Neural progenitor cell (in vitro differentiated cells): ENCODE measurements at regions not wholly inside any gene's neighbourhood (a gene's known extent, or its start where the extent isn't known, plus 50 kb on each side); places are given as distances from the start of the nearest gene placed in this dataset.

Experiments
- DNase-seq: peaks from one replicate; pipeline ENCODE4 v3.0.0-alpha.2; 2016; ENCODE audit warnings: low spot score
- H2AFZ ChIP-seq: fragments of 200-600 bp; sonication (generic); replicated peaks from 2 replicates; pipeline ENCODE4 v1.6.1; 2016; ENCODE audit warnings: antibody characterized with exemption
- H3F3A ChIP-seq: fragments of 200-600 bp; sonication (generic); 2 replicates; pipeline ENCODE4 v1.6.1; 2016; ENCODE audit warnings: antibody characterized with exemption, low read depth
- H3K27ac ChIP-seq: fragments of 200-600 bp; sonication (generic); 2 replicates; pipeline ENCODE4 v1.5.1; 2016; ENCODE audit warnings: mild to moderate bottlenecking
- H3K27me3 ChIP-seq: fragments of 200-600 bp; sonication (generic); 2 replicates; pipeline ENCODE4 v1.6.1; 2016; ENCODE audit warnings: mild to moderate bottlenecking, moderate library complexity
- H3K36me3 ChIP-seq: fragments of 200-600 bp; sonication (generic); 2 replicates; pipeline ENCODE4 v1.5.1; 2016
- H3K4me1 ChIP-seq: fragments of 200-600 bp; sonication (generic); 2 replicates; pipeline ENCODE4 v1.6.1; 2016; ENCODE audit warnings: mixed run types
- H3K4me2 ChIP-seq: fragments of 200-600 bp; sonication (generic); 2 replicates; pipeline ENCODE4 v1.6.1; 2016
- H3K4me3 ChIP-seq: fragments of 200-600 bp; sonication (generic); 2 replicates; pipeline ENCODE4 v1.5.1; 2016
- H3K79me2 ChIP-seq: fragments of 200-600 bp; sonication (generic); 2 replicates; pipeline ENCODE4 v1.6.1; 2016; ENCODE audit warnings: low read depth
- H3K9ac ChIP-seq: fragments of 200-600 bp; sonication (generic); 2 replicates; pipeline ENCODE4 v1.6.1; 2016
- H3K9me3 ChIP-seq: fragments of 200-600 bp; sonication (generic); 2 replicates; pipeline ENCODE4 v1.5.1; 2016; ENCODE audit warnings: low read depth
- H4K20me1 ChIP-seq: fragments of 200-600 bp; sonication (generic); 2 replicates; pipeline ENCODE4 v1.6.1; 2016; ENCODE audit warnings: low read depth
- H3K27ac Mint-ChIP-seq: 3 replicates; pipeline ENCODE4 v1.8.0; 2021; ENCODE audit warnings: mixed read lengths
- H3K27me3 Mint-ChIP-seq: 2 replicates; pipeline ENCODE4 v1.8.0; 2022; ENCODE audit warnings: low read depth, mild to moderate bottlenecking, inconsistent platforms, moderate library complexity, mixed read lengths; ENCODE audit not compliant: insufficient read depth
- H3K36me3 Mint-ChIP-seq: 3 replicates; pipeline ENCODE4 v1.8.0; 2021; ENCODE audit warnings: mixed read lengths
- H3K4me1 Mint-ChIP-seq: 3 replicates; pipeline ENCODE4 v1.8.0; 2021; ENCODE audit warnings: mixed read lengths
- H3K4me3 Mint-ChIP-seq: 3 replicates; pipeline ENCODE4 v1.8.0; 2021; ENCODE audit warnings: mild to moderate bottlenecking, moderate library complexity, mixed read lengths
- H3K9me3 Mint-ChIP-seq: 3 replicates; pipeline ENCODE4 v1.8.0; 2020; ENCODE audit warnings: mixed read lengths
- CTCF ChIP-seq: fragments of 200-600 bp; sonication (generic); IDR thresholded peaks from 2 replicates; pipeline ENCODE4 v1.5.1; 2017; ENCODE audit warnings: antibody characterized with exemption, mild to moderate bottlenecking
- EZH2 ChIP-seq: fragments of 200-600 bp; sonication (generic); IDR thresholded peaks from 2 replicates; pipeline ENCODE4 v1.6.1; 2017; ENCODE audit warnings: antibody characterized with exemption, mild to moderate bottlenecking, moderate library complexity
- EZH2phosphoT487 ChIP-seq: fragments of 200-600 bp; sonication (generic); IDR thresholded peaks from 2 replicates; pipeline ENCODE4 v1.6.1; 2017; ENCODE audit warnings: antibody characterized with exemption

- Mint-ChIP-seq H3K27me3 (peaks cover 3% of the 10 kb centered on the region), H3K36me3 (no peaks in the 10 kb centered on the region), H3K4me1 (peaks cover 42% of the 10 kb centered on the region), H3K4me3 (no peak overlapping the region), H3K9me3 (no peaks in the 10 kb centered on the region), H3K27ac (no peak overlapping the region)
- Histone ChIP-seq H3K9me3 (no peaks in the 10 kb centered on the region), H3K79me2 (no peaks in the 10 kb centered on the region), H3K4me3 (no peak overlapping the region), H3F3A (peaks cover 8% of the 10 kb centered on the region), H3K27me3 (no peaks in the 10 kb centered on the region), H2AFZ (no peak overlapping the region), H3K36me3 (no peaks in the 10 kb centered on the region), H3K4me2 (no peak overlapping the region), H3K4me1 (peaks cover 25% of the 10 kb centered on the region), H4K20me1 (no peaks in the 10 kb centered on the region), H3K9ac (no peak overlapping the region), H3K27ac (no peak overlapping the region)
- no peak for TF ChIP-seq CTCF
- TF ChIP-seq EZH2: no peak
- no peak for TF ChIP-seq EZH2phosphoT487
- DNase-seq: no peak
These were observed 79.3 kb downstream of the SDC1 start for GRCh38 chr2:20145497-20146193.

DNA sequence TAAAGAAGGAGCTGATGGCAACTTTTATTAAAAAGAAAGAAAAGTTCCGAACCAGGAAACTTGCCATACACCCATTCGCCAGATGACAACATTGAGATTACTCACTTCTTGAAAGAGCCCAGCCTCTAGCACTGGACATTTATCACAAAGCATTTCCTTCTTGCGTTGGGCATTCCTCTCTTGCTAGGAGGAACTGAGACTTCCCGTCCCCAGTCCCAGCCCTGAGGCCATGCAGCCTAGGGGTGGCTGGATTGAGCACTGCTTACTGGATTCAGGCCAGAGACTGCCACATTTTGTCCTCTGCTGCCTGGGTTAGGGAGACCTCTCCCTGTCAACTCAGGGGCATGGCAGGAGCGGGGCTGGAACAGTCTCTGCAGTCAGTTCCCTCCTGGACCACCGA, 80.1 kb downstream of the SDC1 start:
- no peak overlapping the region for H3K27ac Mint-ChIP-seq
- H3F3A ChIP-seq: peaks cover 4% of the 10 kb centered on the region
- peaks cover 25% of the 10 kb centered on the region for H3K4me1 ChIP-seq
- H3K4me3 ChIP-seq: no peak overlapping the region
- H3K36me3 ChIP-seq: no peaks in the 10 kb centered on the region
- H3K27me3 Mint-ChIP-seq: peaks cover 2% of the 10 kb centered on the region
- H3K79me2 ChIP-seq: no peaks in the 10 kb centered on the region
- no peak overlapping the region for H3K9ac ChIP-seq
- TF ChIP-seq CTCF: no peak
- no peak for TF ChIP-seq EZH2phosphoT487
- TF ChIP-seq EZH2: no peak
- H4K20me1 ChIP-seq: no peaks in the 10 kb centered on the region
- no peaks in the 10 kb centered on the region for H3K36me3 Mint-ChIP-seq
- no peak for DNase-seq
- no peak overlapping the region for H2AFZ ChIP-seq
- H3K9me3 ChIP-seq: no peaks in the 10 kb centered on the region
- H3K27ac ChIP-seq: no peak overlapping the region
- H3K4me2 ChIP-seq: no peak overlapping the region
- H3K9me3 Mint-ChIP-seq: no peaks in the 10 kb centered on the region
- H3K4me3 Mint-ChIP-seq: no peak overlapping the region
- no peaks in the 10 kb centered on the region for H3K27me3 ChIP-seq
- H3K4me1 Mint-ChIP-seq: peaks cover 40% of the 10 kb centered on the region

DNA sequence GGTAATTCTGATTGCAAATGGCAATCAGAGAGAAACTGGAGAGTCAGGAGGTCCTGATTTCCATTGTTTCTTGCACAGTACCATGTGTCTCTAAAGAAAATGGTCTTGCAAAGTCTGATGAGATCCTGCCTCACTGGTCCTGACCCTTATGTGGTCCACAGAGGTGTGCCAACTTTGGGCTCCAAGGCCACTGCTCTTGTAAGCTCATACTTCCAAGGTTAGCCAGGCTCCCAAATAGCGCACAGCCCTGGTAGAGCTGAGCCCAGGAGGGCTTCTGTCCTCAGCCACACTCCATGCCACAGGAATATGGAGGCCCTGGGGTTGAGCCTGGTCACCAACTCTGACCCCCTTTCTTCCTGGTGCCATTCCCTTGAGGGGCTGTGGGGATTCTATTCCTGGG, 80.7 kb downstream of the SDC1 start:
- Histone ChIP-seq H3K9ac (no peak overlapping the region), H2AFZ (no peak overlapping the region), H3K4me2 (no peak overlapping the region), H3K27ac (no peak overlapping the region), H3F3A (no peaks in the 10 kb centered on the region), H4K20me1 (no peaks in the 10 kb centered on the region), H3K9me3 (no peaks in the 10 kb centered on the region), H3K4me3 (no peak overlapping the region), H3K79me2 (no peaks in the 10 kb centered on the region), H3K4me1 (peaks cover 22% of the 10 kb centered on the region), H3K27me3 (no peaks in the 10 kb centered on the region), H3K36me3 (no peaks in the 10 kb centered on the region)
- Mint-ChIP-seq H3K27ac (no peak overlapping the region), H3K36me3 (no peaks in the 10 kb centered on the region), H3K4me1 (peaks cover 36% of the 10 kb centered on the region), H3K9me3 (no peaks in the 10 kb centered on the region), H3K4me3 (no peak overlapping the region), H3K27me3 (peaks cover 2% of the 10 kb centered on the region)
- no peak for DNase-seq
- TF ChIP-seq EZH2: no peak
- TF ChIP-seq EZH2phosphoT487: no peak
- TF ChIP-seq CTCF: no peak
